ENCODE measurements at regions not wholly inside any gene's neighbourhood (a gene's known extent, or its start where the extent isn't known, plus 50 kb on each side); places are given as distances from the start of the nearest gene placed in this dataset.

DNA sequence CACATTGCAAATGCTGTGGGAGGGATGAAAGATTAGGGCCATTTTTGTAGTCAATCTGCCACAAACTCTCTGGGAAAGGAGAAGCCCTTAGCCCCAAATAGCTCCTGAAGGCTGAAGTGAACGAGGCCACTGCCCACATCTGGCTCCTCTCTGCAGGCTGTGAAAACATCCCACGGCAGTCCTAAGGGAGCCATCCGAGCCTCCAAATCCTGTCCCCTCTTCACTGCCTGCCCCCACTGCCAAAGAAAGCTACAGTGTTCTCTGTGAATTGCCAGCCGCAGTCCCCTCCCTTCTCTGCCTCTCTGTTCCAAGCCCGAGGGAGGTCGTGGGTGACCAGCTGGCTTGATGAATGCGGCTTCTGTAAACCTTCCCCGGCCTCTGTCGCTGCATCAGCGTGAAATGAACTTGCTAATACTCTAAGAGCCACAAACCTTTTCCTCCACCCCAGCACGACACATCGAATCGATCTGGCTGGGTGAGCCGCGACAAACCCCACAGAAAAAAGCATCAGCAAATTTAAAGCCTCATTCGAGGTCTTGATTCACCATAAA is 180.7 kb upstream of the NRXN3 start:
- TF ChIP-seq, protein P1, sequence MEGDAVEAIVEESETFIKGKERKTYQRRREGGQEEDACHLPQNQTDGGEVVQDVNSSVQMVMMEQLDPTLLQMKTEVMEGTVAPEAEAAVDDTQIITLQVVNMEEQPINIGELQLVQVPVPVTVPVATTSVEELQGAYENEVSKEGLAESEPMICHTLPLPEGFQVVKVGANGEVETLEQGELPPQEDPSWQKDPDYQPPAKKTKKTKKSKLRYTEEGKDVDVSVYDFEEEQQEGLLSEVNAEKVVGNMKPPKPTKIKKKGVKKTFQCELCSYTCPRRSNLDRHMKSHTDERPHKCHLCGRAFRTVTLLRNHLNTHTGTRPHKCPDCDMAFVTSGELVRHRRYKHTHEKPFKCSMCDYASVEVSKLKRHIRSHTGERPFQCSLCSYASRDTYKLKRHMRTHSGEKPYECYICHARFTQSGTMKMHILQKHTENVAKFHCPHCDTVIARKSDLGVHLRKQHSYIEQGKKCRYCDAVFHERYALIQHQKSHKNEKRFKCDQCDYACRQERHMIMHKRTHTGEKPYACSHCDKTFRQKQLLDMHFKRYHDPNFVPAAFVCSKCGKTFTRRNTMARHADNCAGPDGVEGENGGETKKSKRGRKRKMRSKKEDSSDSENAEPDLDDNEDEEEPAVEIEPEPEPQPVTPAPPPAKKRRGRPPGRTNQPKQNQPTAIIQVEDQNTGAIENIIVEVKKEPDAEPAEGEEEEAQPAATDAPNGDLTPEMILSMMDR (IDR thresholded peaks at IDR 0.05) = no peak
- no peak for TF ChIP-seq POLR2A (IDR thresholded peaks at IDR 0.05)
